DND-41 (cell line): ENCODE measurements at regions not wholly inside any gene's neighbourhood (a gene's known extent, or its start where the extent isn't known, plus 50 kb on each side); places are given as distances from the start of the nearest gene placed in this dataset.
"Not testable (repeated sequence)": the region's sequence is repeated elsewhere in the genome, so short reads cannot be mapped to it uniquely, and the experiment has no call there.

ENCODE experiments used
- ATAC-seq: fragments of 200-7000 bp; cut with Tn5 transposase; 3 replicates; pipeline ENCODE4 v1.9.1; 2021; ENCODE audit warnings: low read depth; ENCODE audit not compliant: insufficient read depth
- DNase-seq: peaks from one replicate; pipeline ENCODE4 v3.0.0-alpha.2; 2020
- H2AFZ ChIP-seq: 2 replicates; pipeline ENCODE4 v1.6.0; 2012; ENCODE audit warnings: low read depth, low read length
- H3K27ac ChIP-seq: 2 replicates; pipeline ENCODE4 v1.5.1; 2012; ENCODE audit warnings: low read length, inconsistent platforms
- H3K27me3 ChIP-seq: fragments of 200-600 bp; sonication (generic); 2 replicates; pipeline ENCODE4 v1.6.0; 2012; ENCODE audit warnings: low read length, mild to moderate bottlenecking, inconsistent platforms; ENCODE audit not compliant: insufficient read depth, poor library complexity
- H3K36me3 ChIP-seq: 2 replicates; pipeline ENCODE4 v1.5.1; 2012; ENCODE audit warnings: low read length, inconsistent platforms; ENCODE audit not compliant: insufficient read depth
- H3K4me1 ChIP-seq: 2 replicates; pipeline ENCODE4 v1.5.1; 2012; ENCODE audit warnings: mild to moderate bottlenecking, low read length; ENCODE audit not compliant: insufficient read depth
- H3K4me2 ChIP-seq: 2 replicates; pipeline ENCODE4 v1.6.0; 2012; ENCODE audit warnings: mild to moderate bottlenecking, moderate library complexity, low read length, inconsistent platforms; ENCODE audit not compliant: insufficient read depth
- H3K4me3 ChIP-seq, 2 experiments: fragments of 200-600 bp in 1 of 2; shearing (Covaris generic) in 1 of 2; 2 replicates each; pipeline ENCODE4 v1.5.1; 2012 to 2016; ENCODE audit warnings: inconsistent platforms in 2 of 2, low read length in 2 of 2, mild to moderate bottlenecking in 2 of 2, low read depth in 1 of 2, moderate library complexity in 1 of 2
- H3K79me2 ChIP-seq: 2 replicates; pipeline ENCODE4 v1.6.0; 2012; ENCODE audit warnings: low read length, inconsistent platforms; ENCODE audit not compliant: insufficient read depth
- H3K9ac ChIP-seq: 2 replicates; pipeline ENCODE4 v1.6.0; 2012; ENCODE audit warnings: low read depth, mild to moderate bottlenecking, inconsistent platforms, low read length, moderate library complexity
- H3K9me3 ChIP-seq: 2 replicates; pipeline ENCODE4 v1.5.1; 2012; ENCODE audit warnings: low read length, moderate library complexity, mild to moderate bottlenecking, inconsistent platforms; ENCODE audit not compliant: insufficient read depth, severe bottlenecking
- H4K20me1 ChIP-seq: 2 replicates; pipeline ENCODE4 v1.6.0; 2012; ENCODE audit warnings: low read length; ENCODE audit not compliant: insufficient read depth
- EZH2 ChIP-seq: IDR thresholded peaks from 3 replicates; pipeline ENCODE4 v1.6.1; 2012; ENCODE audit warnings: borderline replicate concordance, low read depth, mild to moderate bottlenecking, moderate library complexity, low read length, inconsistent platforms; ENCODE audit not compliant: severe bottlenecking
- TF ChIP-seq, protein P1 (sequence below): IDR thresholded peaks from 2 replicates; pipeline ENCODE4 v1.5.1; 2012; ENCODE audit warnings: borderline replicate concordance, low read length, moderate library complexity, mild to moderate bottlenecking; ENCODE audit not compliant: poor library complexity, severe bottlenecking; ENCODE audit errors: extremely low read depth

- H4K20me1 ChIP-seq: no peaks in the 10 kb centered on the region
- ATAC-seq: no peak
- no peaks in the 10 kb centered on the region for H3K27me3 ChIP-seq
- H3K4me1 ChIP-seq: no peaks in the 10 kb centered on the region
- DNase-seq: no peak
- TF ChIP-seq EZH2: no peak
- TF ChIP-seq, protein P1, sequence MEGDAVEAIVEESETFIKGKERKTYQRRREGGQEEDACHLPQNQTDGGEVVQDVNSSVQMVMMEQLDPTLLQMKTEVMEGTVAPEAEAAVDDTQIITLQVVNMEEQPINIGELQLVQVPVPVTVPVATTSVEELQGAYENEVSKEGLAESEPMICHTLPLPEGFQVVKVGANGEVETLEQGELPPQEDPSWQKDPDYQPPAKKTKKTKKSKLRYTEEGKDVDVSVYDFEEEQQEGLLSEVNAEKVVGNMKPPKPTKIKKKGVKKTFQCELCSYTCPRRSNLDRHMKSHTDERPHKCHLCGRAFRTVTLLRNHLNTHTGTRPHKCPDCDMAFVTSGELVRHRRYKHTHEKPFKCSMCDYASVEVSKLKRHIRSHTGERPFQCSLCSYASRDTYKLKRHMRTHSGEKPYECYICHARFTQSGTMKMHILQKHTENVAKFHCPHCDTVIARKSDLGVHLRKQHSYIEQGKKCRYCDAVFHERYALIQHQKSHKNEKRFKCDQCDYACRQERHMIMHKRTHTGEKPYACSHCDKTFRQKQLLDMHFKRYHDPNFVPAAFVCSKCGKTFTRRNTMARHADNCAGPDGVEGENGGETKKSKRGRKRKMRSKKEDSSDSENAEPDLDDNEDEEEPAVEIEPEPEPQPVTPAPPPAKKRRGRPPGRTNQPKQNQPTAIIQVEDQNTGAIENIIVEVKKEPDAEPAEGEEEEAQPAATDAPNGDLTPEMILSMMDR: no peak
- no peak overlapping the region for H3K4me2 ChIP-seq
- peaks cover 3% of the 10 kb centered on the region for H3K9me3 ChIP-seq
- H3K79me2 ChIP-seq: no peaks in the 10 kb centered on the region
- H2AFZ ChIP-seq: no peak overlapping the region
- no peaks in the 10 kb centered on the region for H3K36me3 ChIP-seq
- H3K27ac ChIP-seq: no peak overlapping the region
- H3K4me3 ChIP-seq: no peak overlapping the region
- H3K9ac ChIP-seq: no peak overlapping the region
These were observed 418.6 kb upstream of the KCNMB2 start for GRCh38 chr3:178117641-178118040.

- ATAC-seq, H3K4me1 ChIP-seq, H3K4me3 ChIP-seq, H3K4me2 ChIP-seq, H2AFZ ChIP-seq, H3K36me3 ChIP-seq, DNase-seq, H3K27me3 ChIP-seq, H3K9ac ChIP-seq, H3K9me3 ChIP-seq, H4K20me1 ChIP-seq, H3K79me2 ChIP-seq, H3K27ac ChIP-seq: not testable (repeated sequence)
These were observed 416.5 kb upstream of the KCNMB2 start for GRCh38 chr3:178119608-178120295.

- Histone ChIP-seq H3K36me3 (no peaks in the 10 kb centered on the region), H3K4me1 (no peaks in the 10 kb centered on the region), H3K4me3 (no peak overlapping the region), H3K27ac (no peak overlapping the region), H4K20me1 (no peaks in the 10 kb centered on the region), H3K9ac (no peak overlapping the region), H3K79me2 (no peaks in the 10 kb centered on the region), H2AFZ (no peak overlapping the region), H3K4me2 (no peak overlapping the region), H3K9me3 (peaks cover 3% of the 10 kb centered on the region), H3K27me3 (no peaks in the 10 kb centered on the region)
- no peak for TF ChIP-seq EZH2
- TF ChIP-seq, protein P1: no peak
- DNase-seq (no peak), ATAC-seq (no peak)
These were observed 415.9 kb upstream of the KCNMB2 start for GRCh38 chr3:178120367-178120766.

DNA sequence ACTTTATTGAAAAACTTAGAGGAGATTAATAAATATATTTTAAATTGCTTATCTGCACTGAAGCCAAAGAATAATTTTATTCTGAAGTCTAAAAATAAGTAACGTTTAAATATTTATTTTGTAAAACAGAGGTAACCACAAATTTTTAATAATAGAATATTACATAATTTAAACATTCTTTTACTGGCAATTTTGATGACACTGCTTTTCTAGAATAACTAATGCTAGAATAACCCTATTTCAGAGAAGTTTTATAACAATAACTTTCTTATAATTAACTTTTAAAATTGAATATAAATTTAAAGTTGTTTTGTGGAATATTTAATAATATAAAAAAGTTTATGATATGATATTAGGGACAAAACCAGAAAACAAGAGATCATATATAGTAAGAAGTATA, 409.6 kb upstream of the KCNMB2 start:
- H4K20me1 ChIP-seq: no peaks in the 10 kb centered on the region
- no peak for TF ChIP-seq EZH2
- TF ChIP-seq, protein P1: no peak
- H3K9me3 ChIP-seq: no peaks in the 10 kb centered on the region
- no peak overlapping the region for H3K4me2 ChIP-seq
- H3K27ac ChIP-seq: no peak overlapping the region
- H2AFZ ChIP-seq: no peak overlapping the region
- H3K27me3 ChIP-seq: no peaks in the 10 kb centered on the region
- DNase-seq (no peak), ATAC-seq (no peak)
- H3K4me3 ChIP-seq: no peak overlapping the region
- H3K4me1 ChIP-seq: no peaks in the 10 kb centered on the region
- H3K79me2 ChIP-seq: no peaks in the 10 kb centered on the region
- H3K9ac ChIP-seq: no peak overlapping the region
- no peaks in the 10 kb centered on the region for H3K36me3 ChIP-seq
